Anterior cingulate cortex (tissue), 58 donors: ENCODE measurements at regions not wholly inside any gene's neighbourhood (a gene's known extent, or its start where the extent isn't known, plus 50 kb on each side); places are given as distances from the start of the nearest gene placed in this dataset.

ENCODE experiments used
- DNase-seq, 58 donors: peaks; one replicate each; lab custom pipeline; 2025; lab: John Stamatoyannopoulos, UW

- DNase-seq = no peak
Observed at GRCh38 chr3:18780959-18781358, 355.8 kb upstream of the SATB1 start.

- no peak for DNase-seq
Observed at GRCh38 chr3:18779704-18780103, 354.6 kb upstream of the SATB1 start.

GRCh38 chr3:18778598-18778997 lies 353.5 kb upstream of the SATB1 start:
- DNase-seq = no peak

GRCh38 chr3:18778094-18778493 lies 353.0 kb upstream of the SATB1 start:
- no peak for DNase-seq

GRCh38 chr3:18775501-18775900 lies 350.4 kb upstream of the SATB1 start:
- no peak for DNase-seq

- DNase-seq = no peak
Observed at GRCh38 chr3:18774319-18775088, 349.4 kb upstream of the SATB1 start.

- DNase-seq = no peak
Observed at GRCh38 chr3:18772699-18773305, 347.7 kb upstream of the SATB1 start.

GRCh38 chr3:18771931-18772330 lies 346.8 kb upstream of the SATB1 start:
- DNase-seq = peak in 1 of 58 donors; percentile 2

GRCh38 chr3:18770800-18771199 lies 345.7 kb upstream of the SATB1 start:
- no peak for DNase-seq

- DNase-seq = no peak
Observed at GRCh38 chr3:18767756-18768303, 342.7 kb upstream of the SATB1 start.

GRCh38 chr3:18766974-18767373 lies 341.8 kb upstream of the SATB1 start:
- no peak for DNase-seq

- no peak for DNase-seq
Observed at GRCh38 chr3:18765662-18766061, 340.5 kb upstream of the SATB1 start.

GRCh38 chr3:18765161-18765560 lies 340.0 kb upstream of the SATB1 start:
- no peak for DNase-seq

GRCh38 chr3:18761530-18761929 lies 336.4 kb upstream of the SATB1 start:
- DNase-seq = no peak

- DNase-seq = peak in 1 of 58 donors; percentile 6
Observed at GRCh38 chr3:18758047-18758704, 333.0 kb upstream of the SATB1 start.

- no peak for DNase-seq
Observed at GRCh38 chr3:18757476-18757875, 332.3 kb upstream of the SATB1 start.

- no peak for DNase-seq
Observed at GRCh38 chr3:18752273-18752934, 327.3 kb upstream of the SATB1 start.

GRCh38 chr3:18751514-18751913 lies 326.4 kb upstream of the SATB1 start:
- DNase-seq = no peak

- no peak for DNase-seq
Observed at GRCh38 chr3:18747383-18747782, 322.2 kb upstream of the SATB1 start.

- peak in 1 of 58 donors; percentile 1 for DNase-seq
Observed at GRCh38 chr3:18745472-18745871, 320.3 kb upstream of the SATB1 start.

- no peak for DNase-seq
Observed at GRCh38 chr3:18744472-18744871, 319.3 kb upstream of the SATB1 start.
